ENCODE measurements at regions not wholly inside any gene's neighbourhood (a gene's known extent, or its start where the extent isn't known, plus 50 kb on each side); places are given as distances from the start of the nearest gene placed in this dataset.
A peak's percentile ranks its signal among the peaks of the same experiment; 100 is the strongest.

- Histone ChIP-seq H3K9ac (ENCODE audit: low read length in 3 of 3) (no peak overlapping the region), H3K36me3 (ENCODE audit: control insufficient read depth in 2 of 3, insufficient read depth in 3 of 3, low read length in 3 of 3) (no peaks in the 10 kb centered on the region), H3K27ac (ENCODE audit: low read depth in 2 of 2, low read length in 2 of 2) (no peak overlapping the region), H3K27me3 (ENCODE audit: control insufficient read depth, insufficient read depth, low read length) (no peaks in the 10 kb centered on the region), H3K4me1 (ENCODE audit: control insufficient read depth in 2 of 3, insufficient read depth in 2 of 3, low read depth in 1 of 3, low read length in 3 of 3) (no peaks in the 10 kb centered on the region), H3K9me3 (ENCODE audit: control insufficient read depth in 2 of 3, insufficient read depth in 1 of 3, low read length in 3 of 3) (peaks cover 0 to 10% (median under 1%) of the 10 kb centered on the region in 3 donors), H3K4me3 (ENCODE audit: low read length in 3 of 3) (no peak overlapping the region)
- peak in 1 of 5 donors; percentile 20 for DNase-seq
- TF ChIP-seq CTCF (IDR thresholded peaks at IDR 0.05; ENCODE audit: borderline replicate concordance, extremely low read depth, insufficient read depth): no peak
- intact Hi-C loops (cut with DNase I): no loop called here
- FAIRE-seq: no peak
These were observed 52.5 kb upstream of the ENPP7 start for GRCh38 chr17:79678091-79678735.

- peak in 1 of 5 donors; percentile 51 for DNase-seq
- Histone ChIP-seq H3K4me3 (ENCODE audit: low read length in 3 of 3) (no peak overlapping the region), H3K36me3 (ENCODE audit: control insufficient read depth in 2 of 3, insufficient read depth in 3 of 3, low read length in 3 of 3) (no peaks in the 10 kb centered on the region), H3K27ac (ENCODE audit: low read depth in 2 of 2, low read length in 2 of 2) (no peak overlapping the region), H3K9ac (ENCODE audit: low read length in 3 of 3) (no peak overlapping the region), H3K4me1 (ENCODE audit: control insufficient read depth in 2 of 3, insufficient read depth in 2 of 3, low read depth in 1 of 3, low read length in 3 of 3) (no peaks in the 10 kb centered on the region), H3K9me3 (ENCODE audit: control insufficient read depth in 2 of 3, insufficient read depth in 1 of 3, low read length in 3 of 3) (peaks cover 0 to 10% (median 2%) of the 10 kb centered on the region in 3 donors), H3K27me3 (ENCODE audit: control insufficient read depth, insufficient read depth, low read length) (no peaks in the 10 kb centered on the region)
- intact Hi-C loops (cut with DNase I): no loop called here
- FAIRE-seq: no peak
- no peak for TF ChIP-seq CTCF (IDR thresholded peaks at IDR 0.05; ENCODE audit: borderline replicate concordance, extremely low read depth, insufficient read depth)
These were observed 53.1 kb upstream of the ENPP7 start for GRCh38 chr17:79677646-79678045.

GRCh38 chr17:79676796-79677195 lies 53.9 kb upstream of the ENPP7 start:
- H3K36me3 ChIP-seq (ENCODE audit: control insufficient read depth in 2 of 3, insufficient read depth in 3 of 3, low read length in 3 of 3): no peaks in the 10 kb centered on the region
- intact Hi-C loops (cut with DNase I): no loop called here
- H3K27me3 ChIP-seq (ENCODE audit: control insufficient read depth, insufficient read depth, low read length): no peaks in the 10 kb centered on the region
- H3K4me1 ChIP-seq (ENCODE audit: control insufficient read depth in 2 of 3, insufficient read depth in 2 of 3, low read depth in 1 of 3, low read length in 3 of 3): no peaks in the 10 kb centered on the region
- peak in 1 of 5 donors; percentile 48 for DNase-seq
- no peak overlapping the region for H3K4me3 ChIP-seq (ENCODE audit: low read length in 3 of 3)
- no peak for FAIRE-seq
- peaks cover 0 to 10% (median 7%) of the 10 kb centered on the region in 3 donors for H3K9me3 ChIP-seq (ENCODE audit: control insufficient read depth in 2 of 3, insufficient read depth in 1 of 3, low read length in 3 of 3)
- no peak overlapping the region for H3K27ac ChIP-seq (ENCODE audit: low read depth in 2 of 2, low read length in 2 of 2)
- TF ChIP-seq CTCF (IDR thresholded peaks at IDR 0.05; ENCODE audit: borderline replicate concordance, extremely low read depth, insufficient read depth): no peak
- H3K9ac ChIP-seq (ENCODE audit: low read length in 3 of 3): no peak overlapping the region

GRCh38 chr17:79675413-79675725 lies 55.4 kb upstream of the ENPP7 start:
- FAIRE-seq: no peak
- no peaks in the 10 kb centered on the region for H3K27me3 ChIP-seq (ENCODE audit: control insufficient read depth, insufficient read depth, low read length)

More at GRCh38 chr17:79675413-79675725, 55.4 kb upstream of the ENPP7 start:
- no peak overlapping the region for H3K27ac ChIP-seq (ENCODE audit: low read depth in 2 of 2, low read length in 2 of 2)
- no peaks in the 10 kb centered on the region for H3K36me3 ChIP-seq (ENCODE audit: control insufficient read depth in 2 of 3, insufficient read depth in 3 of 3, low read length in 3 of 3)
- no peaks in the 10 kb centered on the region for H3K4me1 ChIP-seq (ENCODE audit: control insufficient read depth in 2 of 3, insufficient read depth in 2 of 3, low read depth in 1 of 3, low read length in 3 of 3)
- TF ChIP-seq CTCF (IDR thresholded peaks at IDR 0.05; ENCODE audit: borderline replicate concordance, extremely low read depth, insufficient read depth): no peak
- H3K9ac ChIP-seq (ENCODE audit: low read length in 3 of 3): no peak overlapping the region
- H3K9me3 ChIP-seq (ENCODE audit: control insufficient read depth in 2 of 3, insufficient read depth in 1 of 3, low read length in 3 of 3): peaks cover 0 to 10% (median 8%) of the 10 kb centered on the region in 3 donors
- DNase-seq: no peak
- intact Hi-C loops (cut with DNase I): no loop called here
- no peak overlapping the region for H3K4me3 ChIP-seq (ENCODE audit: low read length in 3 of 3)

Measured in kidney (tissue), 13 donors.